Omental fat pad (tissue), 3 donors: ENCODE measurements at regions not wholly inside any gene's neighbourhood (a gene's known extent, or its start where the extent isn't known, plus 50 kb on each side); places are given as distances from the start of the nearest gene placed in this dataset.

ENCODE experiments used
- ATAC-seq: fragments of 150-250 bp; one replicate; pipeline ENCODE4 v1.9.1; 2016; ENCODE audit warnings: mild to moderate bottlenecking, moderate library complexity; ENCODE audit not compliant: low FRiP score
- DNase-seq: peaks from one replicate; pipeline ENCODE4 v3.0.0-alpha.2; 2019; ENCODE audit warnings: low spot score
- CTCF ChIP-seq, 3 donors: fragments of 450-650 bp; IDR thresholded peaks; one replicate each; pipeline ENCODE4 v1.5.1; 2016 to 2017; ENCODE audit warnings: antibody characterized with exemption in 3 of 3, mild to moderate bottlenecking in 3 of 3, moderate library complexity in 2 of 3

- no peak for DNase-seq
- no peak for ATAC-seq
- no peak for TF ChIP-seq CTCF (IDR thresholded peaks at IDR 0.05)
Observed at GRCh38 chr11:111010391-111011274, 234.9 kb upstream of the POU2AF2 start.

GRCh38 chr11:111006227-111006626, 239.3 kb upstream of the POU2AF2 start:
- ATAC-seq (no peak), DNase-seq (no peak)
- no peak for TF ChIP-seq CTCF (IDR thresholded peaks at IDR 0.05)

GRCh38 chr11:111001986-111002611, 243.4 kb upstream of the POU2AF2 start:
- DNase-seq (no peak), ATAC-seq (peak; percentile 70)
- no peak for TF ChIP-seq CTCF (IDR thresholded peaks at IDR 0.05)

- no peak for ATAC-seq
- TF ChIP-seq CTCF (IDR thresholded peaks at IDR 0.05), result no peak
- DNase-seq, result no peak
Observed at GRCh38 chr11:111001081-111001430, 244.5 kb upstream of the POU2AF2 start.

GRCh38 chr11:111000400-111001080, 245.0 kb upstream of the POU2AF2 start:
- ATAC-seq (no peak), DNase-seq (no peak)
- no peak for TF ChIP-seq CTCF (IDR thresholded peaks at IDR 0.05)

- DNase-seq (no peak), ATAC-seq (no peak)
- TF ChIP-seq CTCF (IDR thresholded peaks at IDR 0.05), result no peak
Observed at GRCh38 chr11:110992481-110992880, 253.0 kb upstream of the POU2AF2 start.
